Nephron (organoid): ENCODE measurements at regions not wholly inside any gene's neighbourhood (a gene's known extent, or its start where the extent isn't known, plus 50 kb on each side); places are given as distances from the start of the nearest gene placed in this dataset.

ENCODE experiments used
- H3K27ac Mint-ChIP-seq, 3 experiments: 2 replicates each; pipeline ENCODE4 v1.8.0; 2020; ENCODE audit warnings: mixed read lengths in 3 of 3, mild to moderate bottlenecking in 2 of 3, moderate library complexity in 1 of 3
- H3K27me3 Mint-ChIP-seq: 2 replicates; pipeline ENCODE4 v1.8.0; 2021; ENCODE audit warnings: low read depth, mild to moderate bottlenecking, moderate library complexity, mixed read lengths
- H3K36me3 Mint-ChIP-seq: 2 replicates; pipeline ENCODE4 v1.8.0; 2020; ENCODE audit warnings: low read depth, mixed read lengths
- H3K4me1 Mint-ChIP-seq: 2 replicates; pipeline ENCODE4 v1.8.0; 2020; ENCODE audit warnings: mixed read lengths
- H3K4me3 Mint-ChIP-seq, 3 experiments: 2 replicates each; pipeline ENCODE4 v1.8.0; 2020; ENCODE audit warnings: mild to moderate bottlenecking in 3 of 3, mixed read lengths in 3 of 3, moderate library complexity in 2 of 3
- H3K9me3 Mint-ChIP-seq: 2 replicates; pipeline ENCODE4 v1.8.0; 2020; ENCODE audit warnings: mixed read lengths
- CTCF ChIP-seq, 3 experiments: fragments of 200-600 bp; sonication (generic); IDR thresholded peaks; one replicate each; pipeline ENCODE4 v1.5.0; 2021; ENCODE audit warnings: antibody characterized with exemption in 3 of 3; ENCODE audit not compliant: unreplicated experiment in 3 of 3

DNA sequence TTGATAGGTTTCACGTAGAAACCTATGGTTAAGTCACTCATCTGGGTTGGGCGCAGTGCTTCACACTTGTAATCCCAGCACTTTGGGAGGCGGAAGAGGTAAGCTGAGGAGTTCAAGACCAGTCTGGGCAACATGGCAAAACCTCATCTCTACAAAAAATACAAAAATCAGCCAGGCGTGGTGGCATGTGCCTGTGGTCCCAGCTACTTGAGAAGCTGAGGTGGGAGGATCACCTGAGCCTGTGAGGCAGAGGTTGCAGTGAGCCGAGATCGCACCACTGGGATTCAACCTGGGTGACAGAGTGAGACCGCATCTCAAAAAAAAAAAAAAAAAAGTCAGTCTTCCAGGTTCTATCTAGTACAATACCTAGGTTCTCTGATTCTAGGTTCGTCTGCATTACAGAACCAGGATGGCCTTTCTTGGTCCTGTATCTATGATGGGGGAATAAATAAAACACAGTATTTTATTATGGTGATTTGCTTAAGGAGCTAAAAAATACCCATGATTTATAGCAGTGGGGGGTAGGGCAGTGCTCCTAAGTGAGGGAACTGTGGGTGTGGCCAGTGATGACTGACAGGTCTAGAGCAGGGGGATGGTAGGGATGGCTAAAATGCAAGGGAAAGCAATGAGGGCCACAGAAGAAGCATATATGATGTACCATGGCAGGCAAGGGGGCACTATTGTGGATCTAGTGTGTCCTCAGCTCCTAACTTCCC, 65.5 kb upstream of the NUP160 start:
- no peaks in the 10 kb centered on the region for H3K36me3 Mint-ChIP-seq
- no peak for TF ChIP-seq CTCF (IDR thresholded peaks at IDR 0.05; ENCODE audit: unreplicated experiment in 3 of 3)

DNA sequence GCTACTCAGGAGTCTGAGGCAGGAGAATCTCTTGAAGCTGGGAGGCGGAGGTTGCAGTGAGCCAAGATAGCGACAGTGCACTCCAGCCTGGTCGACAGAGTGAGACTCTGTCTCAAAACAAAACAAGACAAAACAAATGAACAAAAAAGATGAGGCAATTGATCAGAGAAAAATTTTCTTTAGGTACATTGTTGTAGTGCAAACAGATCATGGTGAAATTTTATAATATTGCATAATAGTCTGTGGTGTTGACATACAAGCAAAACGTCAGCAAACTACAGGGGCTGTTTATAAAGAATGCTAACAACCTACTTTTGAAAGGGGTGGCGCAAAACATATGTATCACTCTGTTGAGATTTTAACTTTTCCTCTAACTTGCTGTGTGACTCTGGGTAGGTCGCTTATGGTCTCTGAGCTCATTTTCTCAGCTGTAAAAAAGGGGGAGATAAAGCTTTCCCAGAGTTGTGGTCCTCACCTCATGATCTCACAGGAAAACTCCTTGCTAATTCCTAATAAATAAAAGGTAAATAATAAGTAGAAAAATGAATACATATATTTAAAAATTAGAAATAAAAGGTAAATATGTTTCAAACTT, 64.8 kb upstream of the NUP160 start:
- Mint-ChIP-seq H3K27ac (no peak overlapping the region), H3K36me3 (no peaks in the 10 kb centered on the region), H3K4me3 (no peak overlapping the region), H3K4me1 (peaks cover 33% of the 10 kb centered on the region), H3K9me3 (no peaks in the 10 kb centered on the region), H3K27me3 (peaks cover under 1% of the 10 kb centered on the region)
- TF ChIP-seq CTCF (IDR thresholded peaks at IDR 0.05; ENCODE audit: unreplicated experiment in 3 of 3), result no peak

More for the DNA sequence above, 65.5 kb upstream of the NUP160 start:
- no peaks in the 10 kb centered on the region for H3K9me3 Mint-ChIP-seq
- H3K4me3 Mint-ChIP-seq, result no peak overlapping the region
- peaks cover 40% of the 10 kb centered on the region for H3K4me1 Mint-ChIP-seq
- no peak overlapping the region for H3K27ac Mint-ChIP-seq
- no peaks in the 10 kb centered on the region for H3K27me3 Mint-ChIP-seq

GRCh38 chr11:47911149-47911548, 63.0 kb upstream of the NUP160 start:
- no peaks in the 10 kb centered on the region for H3K9me3 Mint-ChIP-seq

DNA sequence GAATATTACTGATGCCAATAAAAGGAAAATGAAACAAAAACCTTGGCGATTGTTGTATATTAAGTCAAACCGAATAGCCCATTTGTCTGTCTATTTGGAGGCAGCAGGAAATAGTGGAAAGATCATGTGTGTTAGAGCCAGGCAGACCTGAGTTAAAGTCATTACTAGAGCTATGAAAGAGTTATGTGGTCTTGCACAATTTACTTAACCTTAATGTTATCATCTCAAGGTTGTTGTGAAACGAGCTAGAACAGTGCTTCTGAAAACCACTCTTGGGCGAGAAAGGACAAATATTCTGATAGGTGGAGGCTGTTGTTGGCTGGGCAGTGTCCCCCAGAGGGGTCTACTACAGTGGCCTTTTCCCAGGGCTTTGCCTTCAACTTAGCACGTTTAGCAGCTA, 60.0 kb upstream of the NUP160 start:
- H3K4me1 Mint-ChIP-seq, result no peaks in the 10 kb centered on the region
- no peak overlapping the region for H3K4me3 Mint-ChIP-seq
- no peaks in the 10 kb centered on the region for H3K36me3 Mint-ChIP-seq
- no peak overlapping the region for H3K27ac Mint-ChIP-seq
- TF ChIP-seq CTCF (IDR thresholded peaks at IDR 0.05; ENCODE audit: unreplicated experiment in 3 of 3), result no peak
- H3K9me3 Mint-ChIP-seq, result no peaks in the 10 kb centered on the region
- peaks cover 6% of the 10 kb centered on the region for H3K27me3 Mint-ChIP-seq

More at GRCh38 chr11:47911149-47911548, 63.0 kb upstream of the NUP160 start:
- Mint-ChIP-seq H3K27me3 (peaks cover 6% of the 10 kb centered on the region), H3K27ac (no peak overlapping the region), H3K4me3 (no peak overlapping the region), H3K36me3 (no peaks in the 10 kb centered on the region), H3K4me1 (peaks cover 21% of the 10 kb centered on the region)
- TF ChIP-seq CTCF (IDR thresholded peaks at IDR 0.05; ENCODE audit: unreplicated experiment in 3 of 3), result no peak

- no peak overlapping the region for H3K27ac Mint-ChIP-seq
- TF ChIP-seq CTCF (IDR thresholded peaks at IDR 0.05; ENCODE audit: unreplicated experiment in 3 of 3), result no peak
- no peaks in the 10 kb centered on the region for H3K4me1 Mint-ChIP-seq
- no peak overlapping the region for H3K4me3 Mint-ChIP-seq
- H3K27me3 Mint-ChIP-seq, result peaks cover 6% of the 10 kb centered on the region
- H3K36me3 Mint-ChIP-seq, result no peaks in the 10 kb centered on the region
- no peaks in the 10 kb centered on the region for H3K9me3 Mint-ChIP-seq
Measured at GRCh38 chr11:47907499-47907898, 59.3 kb upstream of the NUP160 start.

DNA sequence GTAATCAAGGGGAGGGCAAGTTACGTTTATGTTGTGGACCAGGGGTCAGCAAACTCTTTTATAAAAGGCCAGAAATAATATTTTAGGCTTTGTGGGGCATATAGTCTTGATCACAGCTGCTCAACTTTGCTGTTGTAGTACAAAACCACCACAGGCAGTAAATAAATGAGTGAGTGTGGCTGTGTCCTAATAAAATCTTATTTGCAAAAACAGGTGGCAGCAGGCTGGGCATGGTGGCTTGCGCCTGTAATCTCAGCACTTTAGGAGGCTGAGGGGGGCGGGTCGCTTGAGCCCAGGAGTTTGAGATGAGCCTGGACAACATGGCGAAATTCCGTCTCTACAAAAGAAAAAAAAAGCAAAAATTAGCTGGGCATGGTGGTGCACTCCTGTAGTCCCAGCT, 57.9 kb upstream of the NUP160 start:
- no peak for TF ChIP-seq CTCF (IDR thresholded peaks at IDR 0.05; ENCODE audit: unreplicated experiment in 3 of 3)
- H3K36me3 Mint-ChIP-seq, result no peaks in the 10 kb centered on the region
- no peaks in the 10 kb centered on the region for H3K9me3 Mint-ChIP-seq
- no peaks in the 10 kb centered on the region for H3K4me1 Mint-ChIP-seq
- no peak overlapping the region for H3K27ac Mint-ChIP-seq
- peaks cover 6% of the 10 kb centered on the region for H3K27me3 Mint-ChIP-seq
- no peak overlapping the region for H3K4me3 Mint-ChIP-seq
